ENCODE measurements at regions not wholly inside any gene's neighbourhood (a gene's known extent, or its start where the extent isn't known, plus 50 kb on each side); places are given as distances from the start of the nearest gene placed in this dataset.

DNA sequence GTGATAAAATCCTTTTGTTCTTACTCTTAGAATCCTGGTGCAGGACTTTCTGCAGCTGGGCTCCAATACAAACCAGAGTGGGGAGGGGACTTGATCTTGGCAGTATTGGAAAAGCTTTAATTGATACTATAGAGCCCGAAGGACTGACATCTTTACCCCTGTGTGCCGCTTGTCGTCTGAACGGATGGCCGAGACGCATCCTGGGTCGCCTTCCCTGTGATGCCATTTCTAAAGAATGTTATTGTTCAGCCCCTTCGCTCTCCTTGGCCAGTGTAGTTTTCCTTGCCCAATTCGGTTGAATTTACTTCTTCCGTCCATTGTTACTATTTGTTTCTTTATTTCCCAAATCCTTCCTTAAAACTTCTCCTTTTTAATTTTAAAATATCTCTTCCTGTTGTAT lies 80.9 kb downstream of the CLDN34 start:
- DNase-seq, result no peak

GRCh38 chrX:10048707-10049106 lies 81.5 kb downstream of the CLDN34 start:
- no peak for DNase-seq

DNA sequence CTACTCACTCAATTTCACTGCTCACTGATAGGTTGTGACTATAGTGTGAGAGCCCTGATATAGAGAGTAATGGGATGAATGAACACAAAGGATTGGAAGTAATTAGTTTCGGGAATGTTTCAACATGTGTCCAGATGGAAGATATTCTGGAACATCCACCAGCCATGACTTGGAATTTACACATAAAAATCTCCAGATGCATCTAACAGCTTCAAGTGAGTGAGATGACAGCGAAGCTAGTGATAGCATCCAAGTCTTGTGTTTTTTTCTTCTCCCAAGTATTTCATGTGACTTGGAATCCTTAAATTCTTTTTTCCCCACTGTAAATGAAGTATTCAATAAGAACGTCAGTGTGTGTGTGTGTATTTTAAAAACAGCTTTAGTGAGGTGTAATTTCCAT lies 82.1 kb downstream of the CLDN34 start:
- DNase-seq, result no peak

- no peak for DNase-seq
Observed at GRCh38 chrX:10050481-10050880, 83.3 kb downstream of the CLDN34 start.

DNA sequence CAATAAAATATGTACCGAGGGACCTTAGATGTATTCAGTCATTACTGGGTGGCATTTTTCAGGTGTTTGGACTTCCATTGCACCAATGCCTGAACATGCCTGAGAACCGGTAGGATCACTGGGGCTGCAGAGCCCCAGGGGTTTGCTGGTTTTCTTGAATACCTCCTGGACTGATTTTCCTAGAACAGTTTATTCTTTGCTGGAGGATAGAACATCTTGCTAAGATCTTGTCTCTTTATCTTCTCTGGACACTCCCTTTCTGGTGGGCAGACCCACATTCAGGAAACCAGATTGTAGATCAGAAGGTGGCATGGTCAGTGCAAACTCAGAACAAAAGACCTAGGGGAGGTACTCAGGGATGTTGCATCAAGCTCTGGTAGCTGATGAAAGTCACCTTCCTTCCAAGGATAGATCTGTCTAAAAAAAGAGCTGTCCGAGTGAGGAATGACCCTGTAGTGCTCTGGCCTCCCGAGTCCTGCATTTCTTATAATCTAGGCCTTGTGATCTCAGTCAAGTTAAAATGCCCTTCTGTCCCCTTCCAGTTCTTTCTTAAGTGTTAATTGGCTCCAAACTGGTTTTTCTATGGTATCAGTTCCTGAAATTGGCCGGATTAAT lies 84.8 kb downstream of the CLDN34 start:
- DNase-seq, result no peak

DNA sequence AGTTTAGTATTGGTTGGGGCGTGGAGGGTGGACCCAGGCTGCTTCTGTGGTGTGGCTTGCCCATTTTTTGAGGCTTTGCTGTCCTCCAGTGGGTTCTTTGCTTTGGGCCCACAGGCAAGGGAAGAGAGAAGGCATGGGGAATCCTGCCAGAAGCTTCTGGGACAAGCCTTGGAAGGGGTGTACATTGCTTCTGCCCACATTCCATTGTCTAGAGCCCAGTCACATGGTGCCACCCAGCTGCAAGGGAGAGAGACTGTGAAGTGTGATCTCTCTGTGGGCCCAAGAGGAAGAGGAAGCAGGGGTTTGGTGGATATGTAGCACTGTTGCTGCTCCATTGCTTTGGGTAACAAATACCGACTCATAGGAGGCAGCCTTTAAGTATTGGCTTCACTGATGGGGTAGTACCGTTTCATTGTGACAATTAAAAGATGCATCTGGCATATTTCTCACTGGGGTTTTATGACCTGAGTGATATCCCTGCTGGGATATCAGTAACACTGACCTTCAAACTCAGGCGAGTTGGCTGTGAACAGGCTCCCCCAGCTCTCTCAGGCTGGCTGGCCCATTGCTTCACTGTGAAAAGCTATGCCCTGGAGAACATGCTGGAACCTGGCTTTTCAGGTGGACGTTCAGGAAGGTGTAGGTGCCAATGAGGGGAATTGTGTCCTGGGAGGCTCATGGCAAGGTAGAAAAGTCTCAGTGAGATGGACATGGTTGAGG lies 85.9 kb downstream of the CLDN34 start:
- DNase-seq, result no peak

- DNase-seq, result no peak
Observed at GRCh38 chrX:10054396-10054795, 87.2 kb downstream of the CLDN34 start.

- no peak for DNase-seq
Observed at GRCh38 chrX:10055430-10055829, 88.3 kb downstream of the CLDN34 start.

- no peak for DNase-seq
Observed at GRCh38 chrX:10062352-10062751, 94.4 kb upstream of the CLCN4 start.

DNA sequence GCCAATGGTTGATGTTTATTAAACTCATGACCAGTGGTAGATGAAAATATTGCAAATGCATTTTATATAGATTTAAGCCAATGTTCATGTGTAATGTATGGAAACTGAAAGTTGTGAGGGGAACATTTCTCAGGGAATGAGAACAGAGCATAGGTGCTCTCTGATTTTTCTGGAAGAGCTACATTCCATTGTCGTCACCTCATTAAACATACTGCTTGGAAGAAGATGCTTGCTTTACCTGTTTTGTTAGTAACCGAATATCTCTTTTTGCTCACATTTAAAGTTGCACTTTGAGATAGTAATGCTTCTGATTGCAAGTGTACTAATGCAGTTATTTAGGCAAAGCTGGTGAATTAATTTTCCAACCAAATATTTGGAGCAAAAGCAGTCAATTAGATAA lies 93.8 kb upstream of the CLCN4 start:
- no peak for DNase-seq

DNA sequence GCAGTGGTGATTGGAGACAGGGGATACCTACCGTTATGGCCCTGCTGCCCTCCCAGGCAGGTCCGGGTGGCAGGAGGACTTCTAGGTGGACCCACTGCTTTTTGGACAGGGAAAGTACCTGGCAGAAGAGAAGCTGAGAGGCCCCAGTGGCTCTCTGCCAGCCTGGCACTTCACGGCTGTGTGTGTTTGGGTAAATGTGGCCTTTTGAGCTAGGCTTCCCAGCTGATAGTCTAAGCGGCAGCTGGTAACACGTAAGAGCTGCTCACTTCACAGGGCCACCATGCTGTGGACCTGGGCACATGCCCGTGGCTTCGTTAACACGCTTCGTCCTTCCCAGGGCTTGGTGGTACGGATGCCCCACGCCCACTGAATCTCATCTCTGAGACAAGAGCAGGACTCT lies 92.0 kb upstream of the CLCN4 start:
- DNase-seq, result no peak

GRCh38 chrX:10070714-10071436 lies 85.9 kb upstream of the CLCN4 start:
- no peak for DNase-seq

DNA sequence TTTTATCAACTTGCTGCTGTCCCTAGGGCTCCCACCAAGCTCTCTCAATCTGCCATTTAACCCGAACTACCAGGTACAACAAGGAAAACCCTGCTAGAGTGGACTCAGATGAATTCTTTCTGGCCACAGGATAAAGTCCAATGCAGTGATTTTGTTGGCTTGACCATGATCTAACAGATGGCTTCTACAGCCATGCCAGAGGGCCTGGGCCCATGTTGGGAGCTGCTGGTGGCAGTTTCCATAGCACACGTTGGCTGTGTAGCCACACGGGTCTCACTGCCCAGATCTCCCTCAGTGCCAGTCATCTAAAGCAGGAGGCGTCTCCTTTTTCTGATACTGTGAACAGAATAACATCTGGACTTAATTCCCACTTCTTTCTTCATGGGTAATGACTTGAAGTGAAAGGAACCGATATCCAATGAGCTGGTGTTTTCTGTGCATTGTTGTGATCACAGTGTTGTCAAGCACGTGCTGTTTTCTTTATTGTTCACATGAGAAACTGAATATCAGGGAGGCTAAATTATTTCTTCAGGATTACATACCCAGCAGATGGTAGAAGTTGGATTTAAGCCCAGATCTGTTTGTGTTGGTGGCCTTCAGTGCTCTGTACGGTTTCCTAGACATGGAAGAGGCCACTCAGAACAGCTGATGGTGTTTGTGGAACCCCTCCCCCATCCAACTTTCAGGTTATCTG lies 85.2 kb upstream of the CLCN4 start:
- no peak for DNase-seq

- no peak for DNase-seq
Observed at GRCh38 chrX:10072786-10073568, 83.8 kb upstream of the CLCN4 start.

DNA sequence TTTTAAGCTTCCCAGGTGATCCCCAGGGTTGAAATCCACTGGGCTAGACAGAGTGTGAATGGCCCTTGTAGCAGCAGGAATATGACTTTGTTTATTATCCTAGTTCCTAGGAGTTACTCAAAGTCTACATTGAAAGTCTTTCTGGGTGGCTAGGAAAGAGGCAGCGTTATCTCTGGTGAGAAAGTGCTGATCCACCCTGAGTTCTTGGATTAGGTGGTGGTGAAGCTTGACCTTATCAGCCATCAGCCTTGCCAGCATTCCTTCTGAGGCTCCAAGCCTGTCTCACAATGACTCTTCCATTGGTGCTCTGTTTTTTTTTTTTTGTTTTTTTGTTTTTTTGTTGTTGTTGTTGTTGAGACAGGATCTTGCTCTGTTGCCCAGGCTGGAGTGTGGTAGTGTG lies 83.1 kb upstream of the CLCN4 start:
- DNase-seq, result no peak

GRCh38 chrX:10074241-10074941 lies 82.4 kb upstream of the CLCN4 start:
- no peak for DNase-seq

DNA sequence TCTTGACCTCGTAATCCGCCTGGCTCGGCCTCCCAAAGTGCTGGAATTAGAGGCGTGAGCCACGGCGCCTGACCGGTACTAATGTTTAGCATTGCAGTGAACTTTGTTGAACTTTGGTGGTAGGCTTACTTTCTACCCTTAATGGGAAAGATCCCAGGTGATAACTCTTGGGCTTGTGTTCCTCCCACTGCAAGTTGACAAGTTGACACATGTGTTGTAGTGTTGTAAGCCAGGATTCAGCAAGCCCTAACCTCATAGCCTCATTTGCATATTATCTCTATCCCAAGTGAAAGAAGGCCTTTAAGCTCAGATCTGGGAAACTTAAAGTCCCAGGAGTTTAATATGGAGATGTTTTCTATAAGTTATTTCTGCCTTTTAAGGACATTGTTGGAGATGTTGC lies 80.0 kb upstream of the CLCN4 start:
- no peak for DNase-seq

- DNase-seq, result no peak
Observed at GRCh38 chrX:10077425-10078188, 79.2 kb upstream of the CLCN4 start.

DNA sequence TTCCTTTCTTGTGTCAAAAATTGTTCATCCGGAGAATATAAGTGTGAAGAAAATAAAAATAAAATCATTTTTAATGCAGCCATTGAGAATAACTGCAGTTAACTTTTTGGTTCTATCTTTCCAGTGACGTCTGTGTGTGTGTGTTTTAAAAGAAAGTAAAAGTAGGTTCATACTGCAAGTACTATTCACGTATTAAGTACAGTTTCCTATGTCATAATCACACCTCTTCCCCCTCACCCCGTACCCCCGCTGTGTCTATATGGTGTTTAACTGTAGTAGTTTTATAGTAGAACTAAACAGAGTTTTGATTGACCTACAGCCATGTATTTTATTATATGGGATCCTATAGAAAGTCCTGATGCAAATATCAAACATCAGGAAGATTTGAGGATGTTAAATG lies 78.5 kb upstream of the CLCN4 start:
- no peak for DNase-seq

GRCh38 chrX:10079231-10079630 lies 77.5 kb upstream of the CLCN4 start:
- no peak for DNase-seq

DNA sequence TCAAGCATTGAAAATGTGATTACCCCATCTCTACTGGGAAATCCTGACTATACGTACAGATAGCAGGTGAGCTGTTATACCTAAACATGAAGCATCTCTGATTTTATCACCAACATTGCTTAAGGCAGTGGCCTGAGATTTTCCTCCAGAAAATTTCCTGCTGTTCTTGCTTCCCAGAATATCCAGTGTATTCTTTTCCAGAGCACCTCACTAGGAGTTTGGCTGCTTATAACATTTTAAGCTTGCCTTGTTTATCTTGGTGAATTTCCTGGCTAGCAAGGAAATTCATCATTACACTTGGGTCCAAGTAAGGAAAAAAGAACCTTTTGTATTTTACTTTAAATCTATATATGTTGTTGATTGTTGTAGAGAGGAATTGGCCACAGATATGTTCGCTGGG lies 73.0 kb upstream of the CLCN4 start:
- DNase-seq, result no peak

All from activated T-cell treated with anti-CD3 and anti-CD28 coated beads, Interleukin-2, amount 50 U/mL, for 48 hours (primary cell).